ENCODE measurements at regions not wholly inside any gene's neighbourhood (a gene's known extent, or its start where the extent isn't known, plus 50 kb on each side); places are given as distances from the start of the nearest gene placed in this dataset.

GRCh38 chr13:73616861-73617260, 517.3 kb downstream of the KLF12 start:
- no peak for TF ChIP-seq CTCF (IDR thresholded peaks at IDR 0.05; ENCODE audit: extremely low read depth, insufficient read depth, missing control alignments)
- DNase-seq (ENCODE audit: low spot score): no peak
- in situ Hi-C loops (cut with MboI; ENCODE audit: low pct_unique_long_range_greater_than_20kb, low sequenced_read_pairs, unreplicated experiment): no loop called here

DNA sequence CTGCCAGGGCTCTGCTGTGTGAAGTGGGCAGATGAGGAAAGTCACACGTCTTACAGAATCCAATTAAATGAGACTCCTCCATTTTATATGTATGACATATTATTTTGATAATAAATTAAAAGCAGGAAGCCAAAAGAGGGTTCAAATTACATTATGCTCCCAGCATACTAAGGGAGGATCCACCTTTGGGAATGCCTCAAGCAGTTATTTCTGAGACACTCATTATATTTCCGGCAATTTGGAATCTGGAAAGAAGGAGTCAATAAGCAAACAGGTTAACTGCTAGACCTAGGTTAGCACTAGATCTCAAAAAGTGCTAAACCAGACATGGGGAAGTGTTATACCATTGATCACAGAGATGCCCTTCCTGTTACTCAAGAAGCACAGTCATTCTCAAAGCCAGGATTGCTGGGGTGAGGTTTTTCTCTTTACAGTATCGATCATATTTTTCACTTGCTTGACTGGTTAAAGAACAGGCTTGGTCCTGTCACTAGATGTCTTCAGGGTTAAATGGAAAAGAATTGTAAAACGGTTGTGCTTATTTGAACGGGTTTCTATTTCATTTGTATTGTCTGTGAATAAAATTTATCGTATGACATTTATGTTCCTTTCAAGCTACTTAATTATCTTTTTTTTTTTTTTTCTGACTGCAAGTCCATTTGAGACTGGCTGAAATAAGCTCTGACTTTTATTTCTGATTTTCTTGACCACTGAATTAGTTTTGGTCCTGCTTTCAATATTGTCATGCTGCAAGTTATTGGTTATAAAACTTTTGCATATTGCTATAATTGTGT, 523.2 kb downstream of the KLF12 start:
- no peak for DNase-seq (ENCODE audit: low spot score)
- no peak for TF ChIP-seq CTCF (IDR thresholded peaks at IDR 0.05; ENCODE audit: extremely low read depth, insufficient read depth, missing control alignments)
- in situ Hi-C loops (cut with MboI; ENCODE audit: low pct_unique_long_range_greater_than_20kb, low sequenced_read_pairs, unreplicated experiment): no loop called here

- no peak for TF ChIP-seq CTCF (IDR thresholded peaks at IDR 0.05; ENCODE audit: extremely low read depth, insufficient read depth, missing control alignments)
- DNase-seq (ENCODE audit: low spot score): no peak
Observed at GRCh38 chr13:73608711-73609485, 525.3 kb downstream of the KLF12 start.

GRCh38 chr13:73608157-73608516, 526.1 kb downstream of the KLF12 start:
- no peak for TF ChIP-seq CTCF (IDR thresholded peaks at IDR 0.05; ENCODE audit: extremely low read depth, insufficient read depth, missing control alignments)
- in situ Hi-C loops (cut with MboI; ENCODE audit: low pct_unique_long_range_greater_than_20kb, low sequenced_read_pairs, unreplicated experiment): no loop called here
- DNase-seq (ENCODE audit: low spot score): no peak

More at GRCh38 chr13:73608711-73609485, 525.3 kb downstream of the KLF12 start:
- in situ Hi-C loops (cut with MboI; ENCODE audit: low pct_unique_long_range_greater_than_20kb, low sequenced_read_pairs, unreplicated experiment): no loop called here

DNA sequence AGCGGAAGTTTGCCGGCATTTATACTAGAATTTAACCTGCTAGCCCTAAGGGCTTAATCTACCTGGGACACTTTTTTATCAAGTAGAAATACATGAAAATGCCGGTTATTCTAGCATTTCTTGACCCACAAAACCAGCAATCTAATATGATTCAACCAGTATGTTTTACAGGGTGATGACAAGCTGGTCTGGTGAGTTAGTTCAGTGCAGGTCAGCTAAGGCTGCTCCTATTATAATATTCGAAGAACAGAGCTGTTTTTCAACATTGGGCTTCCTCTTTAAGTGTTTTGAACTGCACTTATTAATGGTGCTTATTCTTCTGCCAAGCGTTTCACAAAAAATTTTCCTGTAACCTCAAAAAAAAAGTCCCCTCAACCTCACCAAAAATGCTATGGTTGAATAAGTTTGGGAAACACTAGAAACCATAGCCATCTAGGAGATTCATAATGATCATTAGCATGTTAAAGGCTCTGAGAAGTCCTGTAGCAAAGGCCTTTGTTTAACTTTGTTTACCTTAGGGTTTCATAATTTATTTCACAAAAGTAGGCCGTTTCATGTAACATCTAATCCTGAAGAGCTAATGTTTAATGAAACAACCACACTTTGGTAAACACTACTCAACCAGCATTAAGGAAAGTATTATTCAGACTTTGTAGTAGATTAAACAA, 526.6 kb downstream of the KLF12 start:
- in situ Hi-C loops (cut with MboI; ENCODE audit: low pct_unique_long_range_greater_than_20kb, low sequenced_read_pairs, unreplicated experiment): no loop called here
- TF ChIP-seq CTCF (IDR thresholded peaks at IDR 0.05; ENCODE audit: extremely low read depth, insufficient read depth, missing control alignments): no peak
- DNase-seq (ENCODE audit: low spot score): no peak

DNA sequence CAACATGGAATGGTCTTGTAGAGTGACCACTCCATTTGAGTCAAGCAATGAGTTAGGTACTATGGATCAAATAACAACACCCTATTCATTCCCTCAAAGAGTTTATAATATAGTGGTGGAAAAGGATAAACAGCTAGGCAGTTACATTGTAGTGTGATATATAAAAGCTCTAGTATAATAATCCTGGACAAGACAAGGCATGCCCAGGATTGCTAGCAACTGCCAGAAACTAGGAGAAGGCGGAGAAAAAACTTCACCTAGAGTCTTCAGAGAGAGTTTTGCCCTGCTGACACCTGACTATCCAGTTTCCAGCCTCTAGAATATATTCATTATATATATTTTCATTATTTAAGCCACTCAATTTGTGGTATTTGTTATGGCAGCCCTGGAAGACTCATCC, 530.6 kb downstream of the KLF12 start:
- no peak for TF ChIP-seq CTCF (IDR thresholded peaks at IDR 0.05; ENCODE audit: extremely low read depth, insufficient read depth, missing control alignments)
- no peak for DNase-seq (ENCODE audit: low spot score)
- in situ Hi-C loops (cut with MboI; ENCODE audit: low pct_unique_long_range_greater_than_20kb, low sequenced_read_pairs, unreplicated experiment): no loop called here
